Activated naive CD8-positive, alpha-beta T cell treated with anti-CD3 and anti-CD28 coated beads, Interleukin-2, amount 50 U/mL, for 24 hours (primary cell): ENCODE measurements at regions not wholly inside any gene's neighbourhood (a gene's known extent, or its start where the extent isn't known, plus 50 kb on each side); places are given as distances from the start of the nearest gene placed in this dataset.
"Not testable (repeated sequence)": the region's sequence is repeated elsewhere in the genome, so short reads cannot be mapped to it uniquely, and the experiment has no call there.

Source experiments
- ATAC-seq: fragments of 150-1000 bp; cut with Tn5 transposase; one replicate; pipeline ENCODE4 v1.10.0; 2021
- DNase-seq: peaks from one replicate; pipeline ENCODE4 v3.0.0; 2021
- H3K27ac Mint-ChIP-seq: one replicate; pipeline ENCODE4 v1.8.0; 2021; ENCODE audit warnings: mild to moderate bottlenecking, mixed read lengths
- H3K27me3 Mint-ChIP-seq: one replicate; pipeline ENCODE4 v1.8.0; 2021; ENCODE audit warnings: mixed read lengths
- H3K36me3 Mint-ChIP-seq: one replicate; pipeline ENCODE4 v1.8.0; 2021; ENCODE audit warnings: low read depth, mixed read lengths
- H3K4me1 Mint-ChIP-seq: one replicate; pipeline ENCODE4 v1.8.0; 2021; ENCODE audit warnings: mixed read lengths
- H3K4me3 Mint-ChIP-seq: one replicate; pipeline ENCODE4 v1.8.0; 2021; ENCODE audit warnings: mild to moderate bottlenecking, moderate library complexity, mixed read lengths
- H3K9me3 Mint-ChIP-seq: one replicate; pipeline ENCODE4 v1.8.0; 2021; ENCODE audit warnings: mixed read lengths

DNA sequence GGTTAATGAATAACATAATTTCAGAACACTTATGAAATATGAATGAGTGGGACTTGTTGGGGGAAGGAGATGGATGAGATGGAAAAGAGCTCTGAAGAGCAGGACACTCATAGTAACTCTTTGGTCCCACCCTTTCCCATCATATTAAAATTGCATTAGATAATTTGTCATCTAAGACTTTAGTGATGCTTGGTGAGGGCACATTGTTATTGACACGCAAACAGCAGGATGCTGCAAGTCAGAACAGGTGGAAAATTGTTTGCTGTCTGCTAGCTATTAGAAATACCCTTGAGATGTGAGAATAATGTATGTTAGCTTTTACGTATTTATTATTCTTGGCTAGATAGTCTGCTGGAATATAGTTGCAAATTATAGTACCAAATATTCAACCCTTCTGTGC, 75.7 kb downstream of the TANC2 start:
- Mint-ChIP-seq H3K27me3 (no peaks in the 10 kb centered on the region), H3K27ac (no peak overlapping the region), H3K9me3 (no peaks in the 10 kb centered on the region), H3K36me3 (no peaks in the 10 kb centered on the region), H3K4me1 (peaks cover 6% of the 10 kb centered on the region), H3K4me3 (no peak overlapping the region)
- DNase-seq: no peak
- no peak for ATAC-seq

GRCh38 chr17:63042256-63042812, 76.3 kb downstream of the TANC2 start:
- no peak for DNase-seq
- ATAC-seq: no peak
- no peaks in the 10 kb centered on the region for H3K9me3 Mint-ChIP-seq
- H3K4me1 Mint-ChIP-seq: peaks cover 6% of the 10 kb centered on the region
- no peaks in the 10 kb centered on the region for H3K36me3 Mint-ChIP-seq
- no peaks in the 10 kb centered on the region for H3K27me3 Mint-ChIP-seq
- H3K4me3 Mint-ChIP-seq: no peak overlapping the region
- H3K27ac Mint-ChIP-seq: no peak overlapping the region

DNA sequence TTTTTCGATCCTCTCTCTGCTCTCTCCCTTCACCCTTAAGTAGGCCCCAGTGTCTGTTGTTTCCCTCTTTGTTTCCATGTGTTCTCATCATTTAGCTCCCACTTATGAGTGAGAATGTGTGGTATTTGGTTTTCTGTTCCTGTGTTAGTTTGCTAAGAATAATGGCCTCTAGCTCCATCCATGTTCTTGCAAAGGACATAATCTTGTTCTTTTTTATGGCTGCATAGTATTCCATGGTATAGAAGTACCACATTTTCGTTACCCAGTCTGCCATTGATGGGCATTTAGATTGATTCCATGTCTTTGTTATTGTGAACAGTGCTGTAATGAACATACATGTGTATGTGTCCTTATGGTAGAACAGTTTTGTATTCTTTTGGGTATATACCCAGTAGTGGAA, 91.5 kb downstream of the TANC2 start:
- H3K27ac Mint-ChIP-seq, H3K9me3 Mint-ChIP-seq, H3K27me3 Mint-ChIP-seq, H3K4me3 Mint-ChIP-seq, H3K4me1 Mint-ChIP-seq, H3K36me3 Mint-ChIP-seq, ATAC-seq, DNase-seq: not testable (repeated sequence)

- no peak for DNase-seq
- Mint-ChIP-seq H3K27ac (no peak overlapping the region), H3K4me3 (no peak overlapping the region), H3K27me3 (no peaks in the 10 kb centered on the region), H3K36me3 (no peaks in the 10 kb centered on the region), H3K4me1 (peaks cover 17% of the 10 kb centered on the region), H3K9me3 (no peaks in the 10 kb centered on the region)
- ATAC-seq: no peak
Measured at GRCh38 chr17:63066158-63066813, 100.3 kb downstream of the TANC2 start.

GRCh38 chr17:63069245-63069644, 103.2 kb downstream of the TANC2 start:
- Mint-ChIP-seq H3K27ac (no peak overlapping the region), H3K36me3 (no peaks in the 10 kb centered on the region), H3K9me3 (no peaks in the 10 kb centered on the region), H3K4me1 (peaks cover 22% of the 10 kb centered on the region), H3K4me3 (no peak overlapping the region), H3K27me3 (no peaks in the 10 kb centered on the region)
- ATAC-seq: peak; percentile 49
- DNase-seq: no peak

DNA sequence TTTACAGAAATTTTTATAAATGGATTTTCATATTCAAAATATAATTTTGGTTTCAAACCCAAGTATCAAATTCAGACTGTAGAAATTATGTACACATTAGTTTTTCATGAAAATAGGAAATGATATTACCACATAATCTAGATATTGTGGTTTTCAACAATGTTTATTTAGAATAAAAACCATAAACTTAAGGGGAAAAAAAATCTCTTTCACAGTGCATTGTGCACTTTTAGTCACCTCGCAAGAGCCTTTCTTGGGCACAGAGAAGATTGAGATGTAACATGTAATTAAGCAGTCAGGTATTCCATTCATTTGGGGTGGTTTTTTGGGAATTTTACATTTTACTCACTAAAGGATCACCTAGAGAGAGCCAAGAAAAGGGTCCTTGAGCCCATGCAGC, 104.0 kb downstream of the TANC2 start:
- H3K27ac Mint-ChIP-seq: no peak overlapping the region
- H3K36me3 Mint-ChIP-seq: no peaks in the 10 kb centered on the region
- no peak overlapping the region for H3K4me3 Mint-ChIP-seq
- no peak for DNase-seq
- no peak for ATAC-seq
- H3K9me3 Mint-ChIP-seq: no peaks in the 10 kb centered on the region
- peaks cover 22% of the 10 kb centered on the region for H3K4me1 Mint-ChIP-seq
- H3K27me3 Mint-ChIP-seq: no peaks in the 10 kb centered on the region

DNA sequence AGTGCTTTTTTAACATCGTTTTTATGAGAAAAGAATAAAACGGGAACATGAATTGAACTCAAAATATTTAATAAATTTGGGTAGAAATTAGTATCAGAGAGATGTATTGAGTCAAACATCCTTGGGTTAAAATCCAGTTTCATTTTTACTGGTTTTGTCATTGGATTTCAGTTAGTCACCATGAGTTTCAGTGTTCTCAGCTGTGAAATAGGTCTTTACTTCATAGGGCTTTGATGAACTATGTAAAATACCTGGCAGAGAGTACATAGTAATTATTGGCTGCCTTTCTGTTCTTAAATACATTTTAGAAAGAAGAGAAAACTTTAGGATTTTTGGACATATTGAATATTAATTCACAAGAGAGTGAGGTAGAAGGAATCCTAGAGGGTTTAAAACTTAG, 105.8 kb downstream of the TANC2 start:
- H3K27ac Mint-ChIP-seq: no peak overlapping the region
- H3K36me3 Mint-ChIP-seq: no peaks in the 10 kb centered on the region
- ATAC-seq: peak; percentile 36
- no peak for DNase-seq
- H3K4me3 Mint-ChIP-seq: no peak overlapping the region
- H3K27me3 Mint-ChIP-seq: no peaks in the 10 kb centered on the region
- H3K9me3 Mint-ChIP-seq: no peaks in the 10 kb centered on the region
- peaks cover 17% of the 10 kb centered on the region for H3K4me1 Mint-ChIP-seq

GRCh38 chr17:63075969-63076368, 109.9 kb downstream of the TANC2 start:
- Mint-ChIP-seq H3K4me1 (peaks cover 11% of the 10 kb centered on the region), H3K36me3 (no peaks in the 10 kb centered on the region), H3K27ac (no peak overlapping the region), H3K9me3 (no peaks in the 10 kb centered on the region), H3K27me3 (no peaks in the 10 kb centered on the region), H3K4me3 (no peak overlapping the region)
- ATAC-seq (no peak), DNase-seq (no peak)

DNA sequence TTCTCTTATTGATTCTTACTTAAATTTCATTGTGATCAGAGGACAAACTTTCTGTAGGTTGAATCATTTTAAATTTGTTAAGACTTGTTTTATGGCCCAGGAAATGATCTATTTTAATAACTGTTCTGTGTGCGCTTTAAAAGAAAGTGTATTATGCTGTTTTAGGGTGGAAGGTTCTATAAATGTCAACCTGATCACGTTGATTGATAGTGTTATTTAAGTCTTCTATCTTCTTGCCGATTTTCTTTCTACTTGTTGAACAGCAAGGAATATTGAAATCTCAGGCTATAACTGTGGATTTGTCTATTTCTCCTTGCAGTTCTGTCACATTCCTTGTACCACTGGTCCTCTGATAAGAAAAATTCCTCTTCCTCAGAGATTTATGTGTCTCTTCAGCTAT, 112.7 kb downstream of the TANC2 start:
- no peaks in the 10 kb centered on the region for H3K27me3 Mint-ChIP-seq
- DNase-seq (no peak), ATAC-seq (no peak)
- H3K36me3 Mint-ChIP-seq: no peaks in the 10 kb centered on the region
- H3K9me3 Mint-ChIP-seq: no peaks in the 10 kb centered on the region
- H3K4me1 Mint-ChIP-seq: peaks cover 3% of the 10 kb centered on the region
- H3K4me3 Mint-ChIP-seq: no peak overlapping the region
- no peak overlapping the region for H3K27ac Mint-ChIP-seq

- no peak for DNase-seq
- no peaks in the 10 kb centered on the region for H3K27me3 Mint-ChIP-seq
- H3K27ac Mint-ChIP-seq: no peak overlapping the region
- no peak overlapping the region for H3K4me3 Mint-ChIP-seq
- H3K4me1 Mint-ChIP-seq: no peaks in the 10 kb centered on the region
- H3K9me3 Mint-ChIP-seq: peaks cover 4% of the 10 kb centered on the region
- no peak for ATAC-seq
- peaks cover 6% of the 10 kb centered on the region for H3K36me3 Mint-ChIP-seq
Measured at GRCh38 chr17:63082273-63082861, 116.3 kb downstream of the TANC2 start.

DNA sequence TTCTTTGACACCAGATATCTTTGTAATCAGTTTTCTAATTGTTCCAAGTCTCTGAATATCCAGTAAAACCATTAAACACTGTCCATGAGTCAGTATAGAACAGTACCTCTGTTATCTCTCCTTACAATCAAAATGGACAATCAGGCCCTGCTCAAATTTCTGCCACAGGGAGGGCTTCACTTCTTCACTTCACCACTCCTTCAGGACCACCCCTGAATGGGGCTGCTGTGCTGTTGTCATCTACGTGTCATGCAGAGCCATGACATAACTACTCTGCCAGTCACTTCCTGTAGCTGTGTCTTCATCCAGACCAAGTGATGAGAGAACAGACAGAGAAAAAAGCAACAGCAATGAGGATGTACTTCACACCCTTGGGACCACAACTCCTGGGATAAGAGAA, 116.9 kb downstream of the TANC2 start:
- DNase-seq (no peak), ATAC-seq (no peak)
- no peaks in the 10 kb centered on the region for H3K27me3 Mint-ChIP-seq
- peaks cover 4% of the 10 kb centered on the region for H3K9me3 Mint-ChIP-seq
- H3K4me3 Mint-ChIP-seq: no peak overlapping the region
- no peak overlapping the region for H3K27ac Mint-ChIP-seq
- H3K4me1 Mint-ChIP-seq: no peaks in the 10 kb centered on the region
- H3K36me3 Mint-ChIP-seq: peaks cover 6% of the 10 kb centered on the region

- Mint-ChIP-seq H3K27me3 (no peaks in the 10 kb centered on the region), H3K4me1 (no peaks in the 10 kb centered on the region), H3K4me3 (no peak overlapping the region), H3K9me3 (peaks cover 4% of the 10 kb centered on the region), H3K36me3 (peaks cover 6% of the 10 kb centered on the region), H3K27ac (no peak overlapping the region)
- no peak for DNase-seq
- no peak for ATAC-seq
Measured at GRCh38 chr17:63086483-63087185, 120.6 kb downstream of the TANC2 start.

GRCh38 chr17:63090358-63091114, 124.5 kb downstream of the TANC2 start:
- ATAC-seq, H3K9me3 Mint-ChIP-seq, H3K4me1 Mint-ChIP-seq, DNase-seq, H3K27me3 Mint-ChIP-seq, H3K4me3 Mint-ChIP-seq, H3K27ac Mint-ChIP-seq: not testable (repeated sequence)
- H3K36me3 Mint-ChIP-seq: peaks cover 10% of the 10 kb centered on the region

- not testable (repeated sequence) for H3K27ac Mint-ChIP-seq, H3K4me3 Mint-ChIP-seq, H3K27me3 Mint-ChIP-seq, H3K4me1 Mint-ChIP-seq, DNase-seq, H3K9me3 Mint-ChIP-seq, H3K36me3 Mint-ChIP-seq, ATAC-seq
Measured at GRCh38 chr17:63091909-63092308, 125.9 kb downstream of the TANC2 start.
